PC-9 (cell line): ENCODE measurements at regions not wholly inside any gene's neighbourhood (a gene's known extent, or its start where the extent isn't known, plus 50 kb on each side); places are given as distances from the start of the nearest gene placed in this dataset.

Source experiments
- BruUV-seq: library from RNA; stranded (reverse); fragments of 400-500 nt; replicated peaks from 2 replicates; lab custom pipeline; 2021; lab: Mats Ljungman, UMichigan
- CTCF ChIA-PET: fragments of 300-600 bp; sonication (Branson Sonifier 250); formaldehyde crosslinking; loops from one replicate; lab custom pipeline; 2022; ENCODE audit warnings: antibody characterized with exemption; lab: Charles Lee
- POLR2A ChIA-PET: fragments of 300-600 bp; sonication (Branson Sonifier 250); formaldehyde crosslinking; loops from one replicate; lab custom pipeline; 2022; ENCODE audit warnings: antibody characterized with exemption; ENCODE audit not compliant: unreplicated experiment; lab: Charles Lee
- DNase-seq, 2 experiments: peaks; one replicate each; pipeline versions ENCODE4 v3.0.0 to v3.0.0-alpha.2; 2015 to 2022; ENCODE audit warnings: mixed read lengths in 1 of 2
- H2AFZ ChIP-seq: fragments of 200-600 bp; sonication (generic); 2 replicates; pipeline ENCODE4 v1.8.1; 2017; ENCODE audit warnings: antibody characterized with exemption
- H3F3A ChIP-seq: fragments of 200-600 bp; sonication (generic); 2 replicates; pipeline ENCODE4 v1.8.1; 2017; ENCODE audit warnings: antibody characterized with exemption, mild to moderate bottlenecking, low read depth; ENCODE audit not compliant: insufficient read depth
- H3K27ac ChIP-seq: fragments of 200-600 bp; sonication (generic); 2 replicates; pipeline ENCODE4 v1.6.1; 2016; ENCODE audit warnings: mixed run types
- H3K27me3 ChIP-seq: fragments of 200-600 bp; sonication (generic); 2 replicates; pipeline ENCODE4 v1.6.1; 2016; ENCODE audit warnings: low read depth, mixed run types; ENCODE audit not compliant: insufficient read depth
- H3K36me3 ChIP-seq: fragments of 200-600 bp; sonication (generic); 2 replicates; pipeline ENCODE4 v1.6.1; 2016; ENCODE audit warnings: low read depth, mixed run types
- H3K4me1 ChIP-seq: fragments of 200-600 bp; sonication (generic); replicated peaks from 2 replicates; pipeline ENCODE4 v1.6.1; 2016; ENCODE audit warnings: mixed run types; ENCODE audit not compliant: insufficient read depth
- H3K4me2 ChIP-seq: fragments of 200-600 bp; sonication (generic); 2 replicates; pipeline ENCODE4 v1.6.1; 2017; ENCODE audit warnings: mixed run types
- H3K4me3 ChIP-seq: fragments of 200-600 bp; sonication (generic); 2 replicates; pipeline ENCODE4 v1.6.1; 2016; ENCODE audit warnings: mixed run types
- H3K79me2 ChIP-seq: fragments of 200-600 bp; sonication (generic); 2 replicates; pipeline ENCODE4 v1.6.1; 2017; ENCODE audit warnings: low read depth, mixed run types
- H3K9me2 ChIP-seq: fragments of 200-600 bp; sonication (generic); 2 replicates; pipeline ENCODE4 v1.8.1; 2017; ENCODE audit warnings: mild to moderate bottlenecking; ENCODE audit not compliant: insufficient read depth
- H3K9me3 ChIP-seq: fragments of 200-600 bp; sonication (generic); 2 replicates; pipeline ENCODE4 v1.8.1; 2016; ENCODE audit warnings: low read depth; ENCODE audit not compliant: insufficient read depth
- H4K20me1 ChIP-seq: fragments of 200-600 bp; sonication (generic); 2 replicates; pipeline ENCODE4 v1.8.1; 2017; ENCODE audit not compliant: insufficient read depth
- EZH2 ChIP-seq: fragments of 200-600 bp; sonication (generic); IDR thresholded peaks from 2 replicates; pipeline ENCODE4 v1.8.0; 2017; ENCODE audit warnings: antibody characterized with exemption, low read depth
- intact Hi-C: fragments of 100-400 bp; cut with micrococcal nuclease; formaldehyde crosslinking; loops from one replicate; pipeline ENCODE4 v1.10.0; 2022; ENCODE audit not compliant: unreplicated experiment
- TF ChIP-seq, protein P1 (sequence below): fragments of 200-600 bp; sonication (generic); conservative IDR thresholded peaks from 2 replicates; pipeline ENCODE4 v1.6.1; 2017; ENCODE audit warnings: mixed run types, antibody characterized with exemption, mild to moderate bottlenecking, moderate library complexity

DNA sequence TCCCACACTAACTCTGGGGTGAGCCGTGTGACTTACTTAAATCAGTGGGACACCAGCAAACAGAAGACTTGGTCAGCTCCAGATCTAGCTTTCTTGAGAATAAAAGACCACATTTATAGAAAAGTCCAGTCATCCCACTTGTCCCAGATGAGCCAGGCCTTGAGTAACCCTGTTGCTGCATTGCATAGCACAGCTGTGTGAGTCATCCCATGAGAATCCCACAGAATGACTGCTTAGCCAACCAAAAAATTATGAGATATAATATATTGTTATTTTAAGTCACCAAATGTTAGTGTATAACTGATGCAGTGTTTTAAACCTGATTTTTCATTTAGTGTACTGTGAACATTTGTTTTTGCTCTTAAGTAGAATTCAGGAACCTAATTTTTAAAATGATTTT, 94.2 kb upstream of the FSHR start:
- DNase-seq = peak in 1 of 2 experiments; percentile 68
- H3K4me1 ChIP-seq = 0 out of 2 replicates have a peak, but pooled peaks cover 3% of the 10 kb centered on the region
- no peak overlapping the region for H3K4me3 ChIP-seq
- ChIA-PET POLR2A (no interaction called here), CTCF (no interaction called here)
- H3K4me2 ChIP-seq = no peak overlapping the region
- no peaks in the 10 kb centered on the region for H3K9me2 ChIP-seq
- intact Hi-C loops = no loop called here
- H3K27me3 ChIP-seq = no peaks in the 10 kb centered on the region
- H2AFZ ChIP-seq = no peak overlapping the region
- H3K36me3 ChIP-seq = no peaks in the 10 kb centered on the region
- H3F3A ChIP-seq = no peaks in the 10 kb centered on the region
- H4K20me1 ChIP-seq = no peaks in the 10 kb centered on the region
- TF ChIP-seq, protein P1, sequence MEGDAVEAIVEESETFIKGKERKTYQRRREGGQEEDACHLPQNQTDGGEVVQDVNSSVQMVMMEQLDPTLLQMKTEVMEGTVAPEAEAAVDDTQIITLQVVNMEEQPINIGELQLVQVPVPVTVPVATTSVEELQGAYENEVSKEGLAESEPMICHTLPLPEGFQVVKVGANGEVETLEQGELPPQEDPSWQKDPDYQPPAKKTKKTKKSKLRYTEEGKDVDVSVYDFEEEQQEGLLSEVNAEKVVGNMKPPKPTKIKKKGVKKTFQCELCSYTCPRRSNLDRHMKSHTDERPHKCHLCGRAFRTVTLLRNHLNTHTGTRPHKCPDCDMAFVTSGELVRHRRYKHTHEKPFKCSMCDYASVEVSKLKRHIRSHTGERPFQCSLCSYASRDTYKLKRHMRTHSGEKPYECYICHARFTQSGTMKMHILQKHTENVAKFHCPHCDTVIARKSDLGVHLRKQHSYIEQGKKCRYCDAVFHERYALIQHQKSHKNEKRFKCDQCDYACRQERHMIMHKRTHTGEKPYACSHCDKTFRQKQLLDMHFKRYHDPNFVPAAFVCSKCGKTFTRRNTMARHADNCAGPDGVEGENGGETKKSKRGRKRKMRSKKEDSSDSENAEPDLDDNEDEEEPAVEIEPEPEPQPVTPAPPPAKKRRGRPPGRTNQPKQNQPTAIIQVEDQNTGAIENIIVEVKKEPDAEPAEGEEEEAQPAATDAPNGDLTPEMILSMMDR = no peak
- no peak for TF ChIP-seq EZH2
- H3K27ac ChIP-seq = no peak overlapping the region
- H3K79me2 ChIP-seq = no peaks in the 10 kb centered on the region
- no peaks in the 10 kb centered on the region for H3K9me3 ChIP-seq
- no TSS peak for BruUV-seq

DNA sequence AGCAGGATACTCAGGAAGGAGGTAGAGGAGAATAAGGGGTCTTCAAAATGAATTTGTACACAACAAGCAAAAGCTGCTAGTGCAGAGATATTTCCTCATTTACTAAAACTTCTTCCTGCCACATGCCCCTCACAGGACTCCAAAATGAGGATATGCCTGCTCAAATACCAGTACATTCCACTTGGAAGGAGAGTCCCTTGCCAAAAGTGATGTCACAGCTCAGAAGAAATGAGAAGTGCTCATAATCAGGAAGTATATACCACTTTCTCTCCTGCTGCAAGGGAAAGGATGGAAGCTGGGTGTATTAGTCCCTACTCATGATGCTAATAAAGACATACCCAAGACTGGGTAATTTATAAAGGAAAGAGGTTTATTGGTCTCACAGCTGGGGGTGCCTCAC, 87.7 kb upstream of the FSHR start:
- Histone ChIP-seq H3F3A (no peaks in the 10 kb centered on the region), H4K20me1 (no peaks in the 10 kb centered on the region), H3K36me3 (no peaks in the 10 kb centered on the region), H3K9me3 (no peaks in the 10 kb centered on the region), H2AFZ (no peak overlapping the region), H3K79me2 (no peaks in the 10 kb centered on the region), H3K9me2 (no peaks in the 10 kb centered on the region), H3K4me1 (no peaks in the 10 kb centered on the region), H3K4me3 (no peak overlapping the region), H3K4me2 (no peak overlapping the region), H3K27me3 (no peaks in the 10 kb centered on the region), H3K27ac (no peak overlapping the region)
- ChIA-PET POLR2A (no interaction called here), CTCF (no interaction called here)
- BruUV-seq = no TSS peak
- DNase-seq = no peak
- intact Hi-C loops = no loop called here
- no peak for TF ChIP-seq EZH2
- TF ChIP-seq, protein P1 = no peak

GRCh38 chr2:49241501-49241900, 87.2 kb upstream of the FSHR start:
- ChIA-PET CTCF (no interaction called here), POLR2A (no interaction called here)
- Histone ChIP-seq H3K4me3 (no peak overlapping the region), H2AFZ (no peak overlapping the region), H3K27ac (no peak overlapping the region), H4K20me1 (no peaks in the 10 kb centered on the region), H3K79me2 (no peaks in the 10 kb centered on the region), H3K4me2 (no peak overlapping the region), H3K4me1 (no peaks in the 10 kb centered on the region), H3F3A (no peaks in the 10 kb centered on the region), H3K36me3 (no peaks in the 10 kb centered on the region), H3K9me2 (no peaks in the 10 kb centered on the region), H3K9me3 (no peaks in the 10 kb centered on the region), H3K27me3 (no peaks in the 10 kb centered on the region)
- no TSS peak for BruUV-seq
- TF ChIP-seq EZH2 = no peak
- TF ChIP-seq, protein P1 = no peak
- DNase-seq = no peak
- intact Hi-C loops = no loop called here
